GM18505 (cell line): ENCODE measurements at regions not wholly inside any gene's neighbourhood (a gene's known extent, or its start where the extent isn't known, plus 50 kb on each side); places are given as distances from the start of the nearest gene placed in this dataset.

ENCODE experiments used
- ATAC-seq: cut with Tn5 transposase; IDR thresholded peaks from one replicate; pipeline ENCODE4 v1.9.1; 2021; ENCODE audit not compliant: unreplicated experiment
- POLR2A ChIP-seq: IDR thresholded peaks from 4 replicates; pipeline ENCODE4 v1.6.1; 2011; ENCODE audit warnings: borderline replicate concordance; ENCODE audit not compliant: insufficient read depth, insufficient read length; ENCODE audit errors: extremely low read depth

DNA sequence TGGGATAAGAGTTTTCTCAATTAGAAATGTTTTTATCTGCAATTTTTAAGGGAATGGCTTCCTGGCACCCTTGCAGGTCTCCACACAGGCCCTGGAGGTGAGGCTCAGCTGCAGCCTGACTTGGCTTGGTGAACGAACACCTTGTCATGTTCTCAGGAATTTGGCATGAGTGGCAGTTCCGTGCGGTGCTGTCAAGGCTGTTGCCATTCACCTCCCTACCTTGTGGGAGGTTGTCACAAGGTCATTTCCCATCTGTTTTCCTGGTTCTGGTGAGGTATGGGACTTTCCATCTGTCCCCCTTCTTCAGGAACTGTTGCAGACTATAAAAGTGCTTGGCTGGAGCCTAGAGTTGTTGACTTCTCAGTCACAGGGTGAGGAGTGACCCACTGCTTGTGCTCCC is 82.9 kb downstream of the ELOVL4 start:
- no peak for TF ChIP-seq POLR2A
- ATAC-seq, result no peak

DNA sequence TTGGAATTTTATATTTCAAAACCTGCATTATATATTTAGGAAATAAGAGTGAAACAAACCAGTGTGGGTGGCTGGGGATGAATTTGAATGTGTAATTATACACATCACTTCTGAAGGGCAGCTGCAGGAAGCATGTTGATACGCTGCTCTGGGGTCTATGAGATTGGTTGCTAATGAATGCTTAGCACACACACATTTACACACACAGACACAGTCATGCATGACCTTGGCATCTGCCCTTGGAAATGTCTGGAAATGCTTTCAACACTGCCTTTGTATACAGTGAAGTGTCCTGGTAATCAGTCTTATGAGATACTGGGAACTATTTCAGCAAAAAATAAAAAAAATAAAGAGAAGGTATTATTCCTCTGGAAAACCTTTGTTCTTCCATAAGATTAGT is 83.4 kb downstream of the ELOVL4 start:
- TF ChIP-seq POLR2A, result no peak
- ATAC-seq, result no peak

DNA sequence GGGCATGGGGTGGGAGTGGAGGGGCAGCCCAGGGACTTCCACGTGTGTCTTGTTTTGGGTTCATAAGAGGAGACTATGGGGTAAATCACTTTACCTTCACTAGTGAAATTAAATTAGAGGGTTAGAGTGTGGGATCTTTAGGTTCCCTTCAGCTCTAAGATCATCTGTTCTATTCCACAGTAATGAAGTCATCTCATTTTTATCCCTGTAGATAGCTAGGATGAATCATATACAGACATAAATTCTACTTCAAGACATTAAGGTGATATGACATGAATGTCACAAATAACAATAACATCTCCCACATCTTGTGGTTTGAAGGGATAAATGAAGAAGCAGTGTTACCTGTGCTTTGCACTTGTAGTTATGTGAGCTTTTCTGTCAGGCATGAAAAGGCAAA is 83.8 kb downstream of the ELOVL4 start:
- TF ChIP-seq POLR2A, result no peak
- no peak for ATAC-seq

GRCh38 chr6:79862711-79863110 is 84.6 kb downstream of the ELOVL4 start:
- ATAC-seq, result no peak
- TF ChIP-seq POLR2A, result no peak

DNA sequence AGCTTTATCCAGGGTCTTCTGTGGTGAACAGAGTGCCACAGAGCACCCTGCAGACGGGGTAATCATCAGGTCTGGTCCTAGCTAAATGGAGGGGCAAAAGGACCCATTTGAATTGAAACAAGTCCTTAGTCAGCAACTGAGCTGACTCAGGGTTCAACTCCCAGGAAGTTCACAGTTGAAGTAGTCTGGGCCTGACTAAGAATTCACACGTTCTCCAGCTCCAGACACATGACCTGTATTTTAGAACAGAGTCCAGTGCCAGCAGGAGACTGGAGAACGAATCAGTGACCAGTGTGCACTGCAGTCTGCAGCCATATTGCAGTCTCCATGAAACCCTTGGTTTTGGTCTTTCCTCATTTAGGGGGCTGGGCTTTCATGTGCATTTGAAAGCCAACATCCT is 85.2 kb downstream of the ELOVL4 start:
- ATAC-seq, result no peak
- TF ChIP-seq POLR2A, result no peak

- TF ChIP-seq POLR2A, result no peak
- no peak for ATAC-seq
Observed at GRCh38 chr6:79861023-79861422, 86.3 kb downstream of the ELOVL4 start.

DNA sequence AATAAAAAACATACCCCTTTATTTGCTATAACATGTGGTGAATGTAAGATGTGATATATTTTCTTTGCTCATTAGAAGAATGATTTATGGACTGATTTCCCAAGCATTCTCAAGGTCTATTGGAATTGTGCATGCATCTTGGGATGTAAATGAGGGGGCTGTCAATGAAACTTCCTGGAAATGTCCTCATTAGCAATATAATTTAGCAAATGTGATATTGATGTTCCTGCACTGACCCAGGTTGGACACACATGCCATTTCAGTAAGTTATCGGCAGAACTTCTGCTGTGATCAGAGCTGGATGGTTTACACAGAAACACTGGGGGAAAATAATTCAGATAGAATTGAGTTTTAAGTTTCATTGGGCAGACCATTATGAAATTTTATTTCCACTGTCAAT is 99.9 kb downstream of the ELOVL4 start:
- no peak for ATAC-seq

GRCh38 chr6:79842376-79843040 is 104.8 kb downstream of the ELOVL4 start:
- TF ChIP-seq POLR2A, result no peak
- ATAC-seq, result peak; percentile 52

More for the DNA sequence above, 99.9 kb downstream of the ELOVL4 start:
- TF ChIP-seq POLR2A, result no peak

GRCh38 chr6:79841577-79842375 is 105.6 kb downstream of the ELOVL4 start:
- peak; percentile 45 for ATAC-seq
- no peak for TF ChIP-seq POLR2A

GRCh38 chr6:79838851-79839250 is 108.5 kb downstream of the ELOVL4 start:
- no peak for ATAC-seq
- no peak for TF ChIP-seq POLR2A

- TF ChIP-seq POLR2A, result no peak
Observed at GRCh38 chr6:79833964-79834284, 113.4 kb downstream of the ELOVL4 start.

GRCh38 chr6:79833264-79833963 is 113.9 kb downstream of the ELOVL4 start:
- no peak for TF ChIP-seq POLR2A
- no peak for ATAC-seq

More at GRCh38 chr6:79833964-79834284, 113.4 kb downstream of the ELOVL4 start:
- ATAC-seq, result no peak

DNA sequence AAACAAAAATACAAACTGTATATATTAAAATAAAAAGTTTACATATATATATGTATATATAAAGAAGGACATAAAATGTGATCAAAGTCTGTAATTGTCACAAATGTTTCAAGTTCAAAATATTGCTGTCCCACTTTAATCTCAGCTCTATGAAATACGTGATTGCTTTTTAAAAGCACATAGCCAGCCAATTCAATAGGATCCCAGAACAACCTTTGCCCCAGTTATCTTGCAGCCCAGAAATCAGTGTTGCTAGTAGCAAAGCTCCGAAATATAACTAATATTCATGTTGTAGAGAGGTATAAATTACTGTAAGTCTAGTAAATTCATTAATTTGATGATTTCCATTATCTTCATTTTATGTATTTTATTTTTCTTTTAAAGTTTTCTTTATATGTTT is 114.6 kb downstream of the ELOVL4 start:
- ATAC-seq, result no peak
- TF ChIP-seq POLR2A, result no peak

GRCh38 chr6:79824202-79824601 is 123.2 kb downstream of the ELOVL4 start:
- ATAC-seq, result no peak
- no peak for TF ChIP-seq POLR2A
